H1 (cell line): ENCODE measurements at regions not wholly inside any gene's neighbourhood (a gene's known extent, or its start where the extent isn't known, plus 50 kb on each side); places are given as distances from the start of the nearest gene placed in this dataset.

Source experiments
- CTCF ChIA-PET: fragments of 300-600 bp; sonication (Branson Sonifier 250); formaldehyde crosslinking; loops from one replicate; lab custom pipeline; 2021; ENCODE audit not compliant: partially characterized antibody; lab: Charles Lee
- POLR2A ChIA-PET: fragments of 300-600 bp; sonication (Branson Sonifier 250); formaldehyde crosslinking; loops from one replicate; lab custom pipeline; 2021; ENCODE audit warnings: inconsistent platforms; ENCODE audit not compliant: partially characterized antibody; lab: Charles Lee
- DNase-seq, 2 experiments: peaks; one replicate each; pipeline versions ENCODE4 v3.0.0 to v3.0.0-alpha.2; 2010 to 2022; ENCODE audit warnings: low spot score in 2 of 2, low read depth in 1 of 2, mixed read lengths in 1 of 2
- FAIRE-seq: peaks from 2 replicates; lab custom pipeline; 2011; peaks lifted over from hg19 to GRCh38; lab: Jason Lieb, UNC
- H2AFZ ChIP-seq: 2 replicates; pipeline ENCODE4 v1.8.1; 2012; ENCODE audit warnings: low read length, inconsistent platforms
- H2AK5ac ChIP-seq: 2 replicates; pipeline ENCODE4 v1.6.1; 2013; ENCODE audit warnings: low read depth, low read length
- H2BK120ac ChIP-seq: replicated peaks from 2 replicates; pipeline ENCODE3; 2013; ENCODE audit warnings: low read depth, low read length, inconsistent platforms
- H2BK12ac ChIP-seq: 2 replicates; pipeline ENCODE4 v1.6.1; 2013; ENCODE audit warnings: low read depth, low read length
- H2BK15ac ChIP-seq: 2 replicates; pipeline ENCODE4 v1.6.1; 2013; ENCODE audit warnings: low read length
- H2BK20ac ChIP-seq: 2 replicates; pipeline ENCODE4 v1.6.1; 2013; ENCODE audit warnings: low read length
- H2BK5ac ChIP-seq: 2 replicates; pipeline ENCODE4 v1.6.1; 2013; ENCODE audit warnings: low read depth, low read length
- H3K14ac ChIP-seq: 2 replicates; pipeline ENCODE4 v1.6.1; 2013; ENCODE audit warnings: inconsistent platforms; ENCODE audit not compliant: insufficient read length
- H3K18ac ChIP-seq: 2 replicates; pipeline ENCODE4 v1.6.1; 2013; ENCODE audit warnings: low read length; ENCODE audit errors: extremely low read depth
- H3K23ac ChIP-seq: 2 replicates; pipeline ENCODE4 v1.6.1; 2013; ENCODE audit warnings: inconsistent platforms; ENCODE audit not compliant: insufficient read length
- H3K23me2 ChIP-seq: 2 replicates; pipeline ENCODE4 v1.6.1; 2013; ENCODE audit warnings: low read depth, low read length
- H3K27ac ChIP-seq: 2 replicates; pipeline ENCODE4 v1.6.1; 2011; ENCODE audit warnings: low read depth, low read length, inconsistent platforms
- H3K27me3 ChIP-seq, 4 experiments: replicated peaks in 1 of 4; 1 replicate in 1 of 4; 2 replicates in 3 of 4; pipeline versions ENCODE4 v1.6.1 to v1.8.1; 2011 to 2013; ENCODE audit warnings: low read length in 3 of 4, mild to moderate bottlenecking in 3 of 4, inconsistent platforms in 2 of 4, mixed read lengths in 2 of 4, moderate library complexity in 1 of 4; ENCODE audit not compliant: control insufficient read depth in 3 of 4, insufficient read depth in 3 of 4; ENCODE audit errors: extremely low read depth in 1 of 4
- H3K36me3 ChIP-seq, 4 experiments: 2 replicates each; pipeline versions ENCODE4 v1.6.1 to v1.8.1; 2011 to 2013; ENCODE audit warnings: mild to moderate bottlenecking in 4 of 4, low read length in 3 of 4, moderate library complexity in 2 of 4, control low read depth in 1 of 4, inconsistent platforms in 1 of 4; ENCODE audit not compliant: insufficient read depth in 4 of 4, control insufficient read depth in 2 of 4
- H3K4ac ChIP-seq: replicated peaks from 2 replicates; pipeline ENCODE3; 2013; ENCODE audit warnings: low read length, low read depth, mixed read lengths, inconsistent platforms; ENCODE audit not compliant: insufficient read length
- H3K4me1 ChIP-seq, 4 experiments: replicated peaks in 1 of 4; 1 replicate in 1 of 4; 2 replicates in 3 of 4; pipeline versions ENCODE4 v1.6.1 to v1.8.1; 2011 to 2013; ENCODE audit warnings: low read length in 3 of 4, inconsistent platforms in 2 of 4, mixed read lengths in 1 of 4; ENCODE audit not compliant: insufficient read depth in 4 of 4, control insufficient read depth in 3 of 4
- H3K4me2 ChIP-seq, 2 experiments: 2 replicates each; pipeline versions ENCODE4 v1.6.1 to v1.8.1; 2011 to 2013; ENCODE audit warnings: low read depth in 2 of 2, low read length in 2 of 2, control low read depth in 1 of 2, inconsistent platforms in 1 of 2, mild to moderate bottlenecking in 1 of 2; ENCODE audit not compliant: insufficient read depth in 1 of 2
- H3K4me3 ChIP-seq, 4 experiments: fragments of 200-600, 300-600 bp in 1 of 4; sonication (generic), shearing (Covaris generic), sonication (Bioruptor Twin) in 1 of 4; 2 replicates each; pipeline versions ENCODE4 v1.5.1 to v1.8.1; 2011 to 2016; ENCODE audit warnings: low read length in 4 of 4, low read depth in 3 of 4, control low read depth in 2 of 4, inconsistent platforms in 2 of 4, mild to moderate bottlenecking in 2 of 4, mixed read lengths in 1 of 4, moderate library complexity in 1 of 4; ENCODE audit not compliant: insufficient read depth in 2 of 4; ENCODE audit errors: extremely low read depth in 1 of 4
- H3K56ac ChIP-seq: replicated peaks from 2 replicates; pipeline ENCODE3; 2013; ENCODE audit warnings: low read depth, mild to moderate bottlenecking, mixed read lengths, low read length, inconsistent platforms; ENCODE audit not compliant: insufficient read length
- H3K79me1 ChIP-seq: 2 replicates; pipeline ENCODE4 v1.6.1; 2013; ENCODE audit warnings: low read depth, low read length, control low read depth
- H3K79me2 ChIP-seq, 2 experiments: 2 replicates each; pipeline versions ENCODE4 v1.6.1 to v1.8.1; 2012 to 2013; ENCODE audit warnings: low read length in 2 of 2, mild to moderate bottlenecking in 2 of 2, inconsistent platforms in 1 of 2; ENCODE audit not compliant: insufficient read depth in 2 of 2, control insufficient read depth in 1 of 2
- H3K9ac ChIP-seq, 4 experiments: replicated peaks in 1 of 4; 1 replicate in 1 of 4; 2 replicates in 3 of 4; pipeline versions ENCODE4 v1.6.1 to v1.8.1; 2011 to 2013; ENCODE audit warnings: low read depth in 3 of 4, low read length in 3 of 4, control low read depth in 2 of 4, mild to moderate bottlenecking in 2 of 4, moderate library complexity in 2 of 4, inconsistent platforms in 1 of 4; ENCODE audit errors: extremely low read depth in 1 of 4
- H3K9me3 ChIP-seq, 2 experiments: 2 replicates each; pipeline versions ENCODE4 v1.6.1 to v1.8.1; 2012 to 2013; ENCODE audit warnings: mild to moderate bottlenecking in 2 of 2, moderate library complexity in 2 of 2, control low read depth in 1 of 2, inconsistent platforms in 1 of 2, low read depth in 1 of 2, low read length in 1 of 2, mixed read lengths in 1 of 2; ENCODE audit not compliant: insufficient read depth in 2 of 2
- H4K20me1 ChIP-seq, 2 experiments: replicated peaks in 1 of 2; 2 replicates each; pipeline versions ENCODE3 to v1.8.1; 2011 to 2013; ENCODE audit warnings: inconsistent platforms in 2 of 2, low read length in 2 of 2, mild to moderate bottlenecking in 1 of 2; ENCODE audit not compliant: insufficient read depth in 2 of 2, control insufficient read depth in 1 of 2
- H4K5ac ChIP-seq: 2 replicates; pipeline ENCODE4 v1.6.1; 2013; ENCODE audit warnings: low read length, low read depth, mixed read lengths, inconsistent platforms; ENCODE audit not compliant: insufficient read length
- H4K8ac ChIP-seq: 2 replicates; pipeline ENCODE4 v1.8.0; 2013; ENCODE audit warnings: mild to moderate bottlenecking, moderate library complexity, low read length, inconsistent platforms; ENCODE audit not compliant: insufficient read depth; ENCODE audit errors: extremely low read depth
- H4K91ac ChIP-seq: replicated peaks from 2 replicates; pipeline ENCODE3; 2013; ENCODE audit warnings: low read length, mixed read lengths, inconsistent platforms; ENCODE audit not compliant: insufficient read length
- CEBPB ChIP-seq: IDR thresholded peaks from 2 replicates; pipeline ENCODE4 v1.6.1; 2012; ENCODE audit warnings: low read depth, low read length
- NRF1 ChIP-seq: IDR thresholded peaks from 2 replicates; pipeline ENCODE4 v1.6.1; 2011; ENCODE audit warnings: mild to moderate bottlenecking, low read depth, low read length, improper control_type of control experiment
- WGBS, 2 experiments: shearing (Covaris generic) in 1 of 2; methylation state at CpG; one replicate each; pipeline versions ENCODE4 v1.1.6 to v1.1.7; 2013 to 2015; ENCODE audit warnings: low lambda C conversion rate in 2 of 2, mixed read lengths in 2 of 2, inconsistent platforms in 1 of 2, low coverage in 1 of 2, missing lambda C conversion rate in 1 of 2; ENCODE audit not compliant: insufficient replicate concordance in 2 of 2, insufficient coverage in 1 of 2, insufficient read length in 1 of 2; ENCODE audit errors: extremely low coverage in 1 of 2, missing lambda C conversion rate in 1 of 2; 5-methylcytosine and 5-hydroxymethylcytosine counted together
- TF ChIP-seq, protein P1 (sequence below): IDR thresholded peaks from 2 replicates; pipeline ENCODE4 v1.6.1; 2011; ENCODE audit warnings: low read depth, mild to moderate bottlenecking, low read length; ENCODE audit not compliant: insufficient read depth

DNA sequence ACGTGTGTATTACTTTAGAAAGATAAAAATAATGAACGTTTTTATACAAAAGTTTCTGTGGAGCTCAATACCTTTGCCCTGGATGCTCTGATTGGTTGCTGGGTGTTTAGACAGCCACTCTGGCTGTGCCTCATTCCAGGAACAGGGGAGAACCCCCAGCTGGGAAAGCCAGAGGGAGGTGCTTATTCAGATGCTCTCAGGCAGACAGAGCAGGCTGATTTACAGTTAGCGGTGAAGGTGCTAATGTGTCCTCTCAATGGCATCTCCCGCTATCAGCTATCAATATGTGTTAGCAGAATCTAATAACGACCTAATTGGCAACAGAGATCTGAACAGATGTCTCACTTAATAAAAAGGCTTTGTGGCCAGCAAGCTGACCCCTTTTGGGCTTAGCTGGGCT, 402.3 kb downstream of the NUAK1 start:
- Histone ChIP-seq H3K4ac (no peak overlapping the region), H3K36me3 (no peaks in the 10 kb centered on the region), H2BK5ac (no peak overlapping the region), H3K27ac (no peak overlapping the region), H3K4me1 (peaks cover 0 to 12% (median 8%) of the 10 kb centered on the region in 4 experiments; a peak in 4 of 7 replicates), H2BK20ac (no peak overlapping the region), H3K9ac (no peak overlapping the region), H2BK120ac (no peak overlapping the region), H3K9me3 (no peaks in the 10 kb centered on the region), H4K8ac (no peak overlapping the region), H3K79me1 (no peaks in the 10 kb centered on the region), H2AFZ (no peak overlapping the region), H4K20me1 (no peaks in the 10 kb centered on the region), H4K5ac (no peak overlapping the region), H3K4me3 (no peak overlapping the region), H2BK12ac (no peak overlapping the region), H3K79me2 (no peaks in the 10 kb centered on the region), H3K18ac (no peak overlapping the region), H3K23ac (no peak overlapping the region), H4K91ac (no peak overlapping the region), H3K23me2 (no peaks in the 10 kb centered on the region), H2AK5ac (no peak overlapping the region), H3K4me2 (no peak overlapping the region), H2BK15ac (no peak overlapping the region), H3K14ac (no peak overlapping the region), H3K27me3 (no peaks in the 10 kb centered on the region), H3K56ac (no peak overlapping the region)
- FAIRE-seq, result no peak
- TF ChIP-seq NRF1 (no peak), CEBPB (no peak)
- TF ChIP-seq, protein P1, sequence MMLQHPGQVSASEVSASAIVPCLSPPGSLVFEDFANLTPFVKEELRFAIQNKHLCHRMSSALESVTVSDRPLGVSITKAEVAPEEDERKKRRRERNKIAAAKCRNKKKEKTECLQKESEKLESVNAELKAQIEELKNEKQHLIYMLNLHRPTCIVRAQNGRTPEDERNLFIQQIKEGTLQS, result no peak
- 80% methylated on average over 5 of the region's 5 CpGs; no CpG with 5 or more reads in 1 of the 2 experiments for WGBS, 2 experiments
- CTCF ChIA-PET, result interaction anchor here (0.6 to 1.3 kb wide), 2 partner anchors 32 to 315 kb away, joined by 3 to 6 read pairs; no protein-coding TSS in a partner anchor
- POLR2A ChIA-PET, result no interaction called here
- no peak for DNase-seq
